ENCODE measurements at regions not wholly inside any gene's neighbourhood (a gene's known extent, or its start where the extent isn't known, plus 50 kb on each side); places are given as distances from the start of the nearest gene placed in this dataset.
"Not testable (repeated sequence)": the region's sequence is repeated elsewhere in the genome, so short reads cannot be mapped to it uniquely, and the experiment has no call there.

DNA sequence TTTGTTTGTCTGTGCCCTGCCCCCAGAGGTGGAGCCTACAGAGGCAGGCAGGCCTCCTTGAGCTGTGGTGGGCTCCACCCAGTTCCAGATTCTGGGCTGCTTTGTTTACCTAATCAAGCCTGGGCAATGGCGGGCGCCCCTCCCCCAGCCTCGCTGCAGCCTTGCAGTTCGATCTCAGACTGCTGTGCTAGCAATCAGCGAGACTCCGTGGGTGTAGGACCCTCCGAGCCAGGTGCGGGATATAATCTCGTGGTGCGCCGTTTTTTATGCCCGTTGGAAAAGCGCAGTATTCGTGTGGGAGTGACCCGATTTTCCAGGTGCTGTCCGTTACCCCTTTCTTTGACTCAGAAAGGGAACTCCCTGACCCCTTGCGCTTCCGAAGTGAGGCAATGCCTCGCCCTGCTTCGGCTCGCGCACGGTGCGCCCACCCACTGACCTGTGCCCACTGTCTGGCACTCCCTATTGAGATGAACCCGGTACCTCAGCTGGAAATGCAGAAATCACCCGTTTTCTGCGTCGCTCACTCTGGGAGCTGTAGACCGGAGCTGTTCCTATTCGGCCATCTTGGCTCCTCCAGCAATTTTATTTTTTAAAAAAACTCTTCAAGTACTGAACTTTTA, 958.5 kb upstream of the SEMA6A start:
- not testable (repeated sequence) for DNase-seq

DNA sequence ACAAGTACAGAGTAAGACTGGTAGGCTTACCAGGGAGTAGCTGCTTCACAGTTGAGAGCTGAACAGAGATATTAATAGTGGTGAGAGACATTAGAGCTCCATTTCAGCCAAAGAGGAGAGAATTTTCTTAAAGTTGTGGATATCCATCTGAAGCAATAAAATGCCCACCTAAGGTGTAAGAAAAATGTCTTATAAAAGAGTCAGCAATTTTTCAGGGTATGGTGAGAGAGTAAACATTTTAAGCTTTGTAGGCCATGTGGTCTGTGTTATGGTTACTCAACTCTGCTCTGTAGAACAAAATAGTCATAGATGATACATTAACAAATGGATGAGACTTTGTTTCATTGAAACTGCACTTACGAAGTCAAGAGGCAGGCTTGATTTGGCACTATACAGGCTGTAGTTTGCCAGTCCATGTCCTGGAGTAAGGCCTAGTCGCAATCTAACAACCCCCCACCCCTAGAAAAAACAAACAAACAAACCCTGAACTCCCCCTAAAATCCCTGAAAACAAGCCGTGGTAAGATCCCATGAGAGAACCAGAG, 945.4 kb upstream of the SEMA6A start:
- no peak for DNase-seq

DNA sequence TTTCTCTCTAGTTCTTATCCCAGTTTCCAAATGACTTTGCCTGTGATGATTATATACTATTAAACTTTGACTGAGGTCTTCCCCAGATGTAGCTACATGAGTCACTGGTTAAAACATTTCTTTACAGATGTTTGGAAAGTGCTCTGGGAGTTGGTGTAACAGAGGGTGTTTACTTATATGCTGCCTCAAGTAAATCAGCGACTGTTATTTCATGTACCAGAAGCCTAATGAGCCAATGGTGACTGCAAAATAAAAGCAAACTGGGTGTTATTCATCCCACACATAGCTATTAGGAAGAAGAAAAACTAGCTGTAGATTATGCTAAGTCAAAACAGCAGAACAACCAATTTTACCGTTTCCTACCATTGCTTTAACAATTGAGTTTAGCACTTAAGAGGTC, 929.7 kb upstream of the SEMA6A start:
- DNase-seq, result peak; percentile 46 to 85 (median 62)

DNA sequence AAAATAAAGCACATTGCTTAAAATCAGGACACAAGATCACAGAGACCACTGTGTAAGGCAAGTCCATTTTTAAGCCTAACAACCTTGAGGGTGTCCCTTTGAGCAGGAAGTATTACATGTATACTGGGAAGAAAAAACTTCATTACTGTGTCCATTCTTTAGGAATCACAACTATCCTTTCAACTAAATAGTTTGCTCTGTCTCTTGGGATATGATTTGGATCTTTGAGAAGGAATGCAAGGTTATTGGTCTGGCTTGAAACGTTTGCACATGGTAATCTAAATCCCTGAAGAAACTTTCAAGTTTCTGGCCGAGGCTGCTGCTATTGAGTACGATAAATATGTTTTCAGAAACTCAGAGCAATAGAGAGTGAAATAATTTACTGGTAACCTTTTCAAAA, 923.0 kb upstream of the SEMA6A start:
- peak; percentile 72 to 89 (median 75) for DNase-seq

DNA sequence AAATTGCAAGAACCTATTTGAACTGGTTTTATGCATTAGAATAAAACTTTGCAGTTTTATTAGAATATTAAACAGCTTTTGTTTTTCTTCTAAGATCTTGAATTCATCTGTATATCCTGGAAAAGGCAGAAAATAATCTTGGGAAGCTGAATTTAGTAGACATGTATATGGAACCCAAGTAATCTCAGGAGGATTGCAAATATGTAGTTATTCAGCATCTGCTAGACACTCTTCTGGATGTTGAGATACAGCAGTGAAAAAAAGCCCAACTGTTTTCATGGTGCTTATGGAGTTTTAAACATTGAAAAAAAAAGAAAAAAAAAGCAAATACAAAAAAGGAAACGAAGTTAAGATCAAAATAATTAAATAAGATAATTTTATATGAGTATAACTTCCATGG, 922.2 kb upstream of the SEMA6A start:
- DNase-seq, result peak in 2 of 3 donors; percentile 23 to 69

DNA sequence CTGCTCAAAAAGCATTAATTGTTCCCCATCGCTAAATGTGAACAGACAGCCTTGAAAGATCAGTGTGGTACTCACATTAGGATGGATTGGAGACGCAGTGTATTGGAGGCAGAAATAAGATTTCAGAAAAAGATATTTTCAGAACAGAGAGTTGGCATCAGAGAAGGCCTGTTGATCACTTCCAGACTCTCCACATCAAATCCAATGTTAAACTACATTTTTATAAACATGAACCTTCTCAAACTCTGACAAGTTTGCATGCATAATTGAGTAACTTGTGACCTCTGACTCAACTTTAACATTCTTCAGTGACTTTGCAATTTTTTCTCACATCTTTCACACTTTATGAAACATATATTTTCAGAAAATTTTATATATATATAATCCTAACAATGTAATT, 919.6 kb upstream of the SEMA6A start:
- peak in 1 of 3 donors; percentile 27 for DNase-seq

DNA sequence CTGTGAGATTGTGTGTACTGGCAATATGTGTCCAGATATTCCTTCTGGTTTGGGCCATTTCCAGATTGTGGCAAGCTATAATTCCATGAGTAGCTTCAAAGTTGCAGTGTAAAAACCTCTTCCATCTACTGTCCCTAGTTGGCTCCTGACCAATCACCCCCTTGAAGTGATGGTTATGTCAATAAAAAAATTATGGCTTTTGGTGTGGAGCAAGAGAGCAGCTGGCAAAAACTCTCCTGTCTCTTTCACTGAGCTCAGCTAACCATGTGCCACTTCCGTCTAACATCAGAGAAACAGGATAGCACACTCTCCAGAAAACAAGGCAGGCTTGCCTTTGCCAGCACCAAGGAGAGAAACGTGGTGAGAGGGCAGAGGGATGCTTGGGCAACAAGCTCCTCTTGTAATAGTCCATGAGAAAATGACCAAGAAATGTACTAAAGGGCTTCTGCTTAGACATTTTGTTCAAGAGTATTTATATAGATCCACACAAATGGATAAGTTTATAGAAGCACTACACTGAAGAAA, 914.4 kb upstream of the SEMA6A start:
- no peak for DNase-seq

DNA sequence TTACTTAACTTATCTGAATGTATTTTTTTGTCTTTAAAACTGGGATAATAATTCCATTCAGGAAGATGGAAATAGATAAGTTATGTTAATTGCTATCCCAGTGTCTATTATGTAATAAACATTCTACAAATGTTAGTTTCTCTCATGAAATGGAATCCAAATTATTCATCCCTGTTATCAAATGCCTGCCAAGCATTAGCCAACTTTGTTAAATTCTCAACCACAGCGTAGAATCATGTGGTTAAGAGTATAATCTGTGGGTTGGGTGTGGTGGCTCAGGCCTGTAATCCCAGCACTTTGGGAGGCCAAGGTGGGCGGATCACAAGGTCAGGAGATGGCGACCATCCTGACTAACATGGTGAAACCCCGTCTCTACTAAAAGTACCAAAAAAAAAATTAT, 912.9 kb upstream of the SEMA6A start:
- no peak for DNase-seq

DNA sequence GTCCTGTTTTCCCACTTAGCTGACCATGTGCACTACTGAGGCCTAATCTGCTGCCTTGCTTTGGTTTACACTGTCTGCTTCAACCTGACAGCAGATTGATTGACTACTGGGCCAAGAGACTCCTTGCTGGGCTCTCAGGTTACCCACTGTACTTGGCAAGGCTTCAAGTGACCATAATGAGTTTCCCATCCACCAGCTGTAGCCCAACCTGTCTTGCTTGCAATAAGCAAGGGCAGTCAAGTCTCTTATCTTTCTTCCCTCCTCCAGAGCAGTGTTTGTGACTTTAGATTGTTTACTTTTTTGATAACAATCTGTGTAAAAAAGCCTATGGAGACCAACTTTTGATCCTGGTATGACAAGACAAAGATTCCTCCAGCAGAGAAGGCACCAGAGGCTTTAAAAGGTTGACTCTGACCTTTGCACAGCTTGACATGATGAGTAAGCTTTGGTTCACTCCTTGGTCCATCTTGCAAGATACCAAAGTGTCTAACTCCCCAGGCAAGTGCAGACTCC, 912.3 kb upstream of the SEMA6A start:
- DNase-seq, result peak in 2 of 3 donors; percentile 25 to 27

DNA sequence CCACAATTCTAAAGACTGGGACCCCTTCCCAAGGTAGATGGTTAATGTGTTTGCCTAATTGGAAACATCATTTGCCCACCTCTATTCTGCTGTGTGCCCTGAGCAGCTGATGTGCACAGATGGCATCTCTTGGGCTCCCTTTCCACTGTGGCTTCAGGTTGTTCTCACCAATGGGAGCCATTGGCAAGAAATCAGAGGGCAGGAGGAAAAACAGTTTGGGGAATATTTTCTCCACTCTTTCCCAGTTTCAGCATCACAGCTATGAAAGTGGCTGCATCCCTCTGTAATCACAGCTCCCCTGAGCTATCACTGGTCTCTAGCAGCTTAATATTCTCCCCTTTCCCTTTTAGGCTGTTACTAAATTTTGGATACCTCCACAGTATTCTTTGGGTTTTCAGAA, 911.6 kb upstream of the SEMA6A start:
- DNase-seq, result no peak

DNA sequence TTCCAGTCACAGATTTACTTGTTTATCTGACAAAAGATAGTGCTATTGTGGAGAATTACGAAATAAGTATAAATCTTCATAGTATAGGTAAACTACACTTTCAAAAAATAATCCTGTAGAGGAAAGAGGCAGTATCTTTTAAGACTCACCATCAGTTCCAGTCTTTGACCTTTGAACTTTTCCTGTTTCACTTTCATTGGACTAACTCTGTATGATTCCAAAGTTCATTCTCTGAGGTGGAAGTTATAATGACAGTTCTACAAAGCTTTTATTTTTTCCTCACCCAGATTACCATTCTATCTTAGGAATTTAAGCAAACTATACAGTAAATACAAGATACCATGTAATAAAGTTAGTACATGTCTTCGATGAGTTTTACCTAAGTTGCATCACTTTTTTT, 901.3 kb upstream of the SEMA6A start:
- DNase-seq, result no peak

DNA sequence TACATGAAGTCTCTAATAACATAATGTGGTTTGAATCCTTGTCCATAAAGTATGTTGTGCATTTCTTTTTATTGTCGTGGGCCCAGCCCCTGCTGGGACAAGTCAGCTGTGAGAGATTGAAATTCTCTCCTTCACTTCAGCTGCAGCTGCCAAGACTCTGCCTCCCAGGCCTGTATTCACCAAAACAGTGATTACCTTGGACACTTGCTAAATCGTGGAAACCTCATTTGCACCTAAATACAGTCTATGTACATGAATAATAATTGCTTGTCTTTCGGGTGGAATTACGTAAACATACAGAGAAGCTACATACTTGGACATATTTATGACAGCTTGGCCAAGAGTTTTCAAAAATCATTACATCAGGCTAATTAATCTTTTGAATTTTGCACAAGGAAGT, 898.5 kb upstream of the SEMA6A start:
- peak in 1 of 3 donors; percentile 39 for DNase-seq

DNA sequence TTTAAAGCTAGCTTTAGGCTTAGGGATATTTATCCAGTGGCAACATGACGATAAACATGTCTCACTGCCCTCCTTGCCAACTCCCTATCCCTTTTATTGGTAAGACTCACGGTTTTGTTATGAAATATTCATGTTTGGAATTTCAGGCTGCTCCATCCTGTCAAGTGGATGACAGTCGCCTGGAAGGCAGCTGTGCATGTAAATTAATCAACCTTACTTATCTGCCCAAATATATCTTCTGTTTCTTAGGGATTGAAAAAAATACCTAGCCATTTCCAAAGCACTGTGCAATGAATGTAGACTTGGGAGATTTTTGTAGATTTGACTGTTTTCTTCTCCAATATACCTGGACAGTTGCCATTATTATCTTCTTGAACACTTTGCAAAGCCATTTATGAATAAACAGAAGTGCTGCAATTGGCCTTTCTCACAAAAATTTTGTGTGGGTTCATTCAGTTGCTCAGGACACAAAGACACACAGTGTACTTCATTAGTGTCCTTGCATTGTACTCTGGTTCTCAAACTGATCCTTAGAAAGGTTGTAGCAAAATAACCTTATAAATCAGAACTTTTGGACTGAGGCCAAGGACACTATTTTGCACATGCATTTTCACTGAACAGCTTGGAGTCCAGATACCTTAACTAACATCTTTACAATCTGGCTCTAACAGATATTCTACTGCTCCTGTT, 889.4 kb upstream of the SEMA6A start:
- peak; percentile 20 to 69 (median 37) for DNase-seq

DNA sequence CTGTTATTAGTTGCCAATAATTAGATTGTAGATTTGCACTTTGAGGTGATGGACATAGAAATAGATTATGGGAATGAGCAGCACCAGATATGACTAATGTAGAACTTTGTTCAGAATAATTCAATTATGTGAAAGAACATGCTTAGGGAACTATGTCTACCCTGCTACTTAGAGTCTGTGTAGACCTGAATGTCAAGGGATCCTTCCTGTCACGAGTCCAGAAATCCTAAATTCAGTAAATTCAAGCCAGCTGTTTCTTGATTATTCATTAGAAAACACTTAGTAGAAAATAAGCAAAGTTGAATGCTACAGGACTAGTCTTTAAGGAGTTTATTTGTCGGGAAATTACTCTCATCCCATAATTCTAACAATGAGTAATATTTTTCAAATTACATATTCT, 887.3 kb upstream of the SEMA6A start:
- peak in 2 of 3 donors; percentile 0 to 56 for DNase-seq

DNA sequence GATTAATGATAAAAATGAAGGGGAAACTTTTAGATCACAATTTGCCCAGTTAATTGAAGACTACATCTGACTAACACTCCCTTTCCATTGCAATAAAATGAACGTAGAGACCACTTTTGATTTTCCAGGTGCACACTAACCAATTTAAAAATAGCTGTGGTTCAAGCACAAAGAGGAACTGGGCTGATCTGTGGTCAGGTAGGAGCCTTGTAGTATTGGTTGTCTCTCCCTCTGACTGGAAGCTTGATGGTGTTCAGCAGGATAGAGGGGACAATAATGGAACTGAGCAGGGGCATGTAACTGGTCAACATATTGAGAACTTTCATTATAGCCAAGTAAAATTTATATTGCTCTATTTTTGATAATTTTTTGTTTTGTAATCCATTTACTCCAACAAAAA, 886.8 kb upstream of the SEMA6A start:
- DNase-seq, result no peak

DNA sequence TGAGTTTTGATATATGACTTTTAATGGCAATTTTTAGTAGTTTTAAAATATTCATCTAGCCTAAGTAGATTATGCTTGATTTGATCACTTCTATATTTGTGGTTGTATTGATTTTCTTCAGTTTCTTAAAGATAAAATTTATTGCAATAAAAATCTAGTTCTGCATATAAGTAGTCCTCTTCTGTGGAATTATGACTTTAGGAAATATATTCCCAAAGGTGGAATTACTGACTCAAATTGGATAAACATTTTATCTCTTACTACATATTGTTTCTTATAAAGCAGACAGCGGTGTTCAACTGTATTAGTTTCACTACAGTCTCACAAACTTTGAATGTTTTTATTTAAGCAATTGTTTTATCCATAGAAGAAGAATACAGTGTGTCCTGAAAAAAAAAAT, 883.0 kb upstream of the SEMA6A start:
- DNase-seq, result no peak

DNA sequence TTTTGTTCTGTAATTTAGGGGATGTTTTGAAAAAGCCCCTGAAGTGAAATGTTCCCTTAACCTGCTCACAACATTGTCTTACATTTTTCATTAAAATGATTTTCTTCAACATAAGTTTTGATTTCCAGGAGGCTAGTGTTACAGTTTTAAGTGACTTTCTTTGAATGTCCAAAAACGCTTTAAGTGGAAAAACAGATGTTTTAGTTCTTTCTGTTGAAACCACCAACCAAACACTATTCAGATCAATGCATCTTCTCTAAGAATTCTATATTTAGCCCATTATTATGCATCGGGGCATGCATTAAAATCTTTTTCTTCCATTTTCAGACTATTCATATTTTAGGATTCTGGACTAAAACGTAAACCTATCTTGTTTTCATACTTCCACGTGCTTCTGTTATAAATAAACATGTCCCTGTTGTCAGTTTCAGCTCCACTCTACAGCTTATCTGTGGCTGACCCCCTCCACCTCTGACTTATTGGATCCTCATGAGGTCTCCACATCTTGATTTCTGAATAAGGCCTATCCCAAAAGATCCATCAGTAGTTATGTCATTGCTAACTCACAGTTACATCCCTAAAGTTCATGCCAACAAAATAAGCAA, 882.3 kb upstream of the SEMA6A start:
- DNase-seq, result peak in 2 of 3 donors; percentile 30 to 78

DNA sequence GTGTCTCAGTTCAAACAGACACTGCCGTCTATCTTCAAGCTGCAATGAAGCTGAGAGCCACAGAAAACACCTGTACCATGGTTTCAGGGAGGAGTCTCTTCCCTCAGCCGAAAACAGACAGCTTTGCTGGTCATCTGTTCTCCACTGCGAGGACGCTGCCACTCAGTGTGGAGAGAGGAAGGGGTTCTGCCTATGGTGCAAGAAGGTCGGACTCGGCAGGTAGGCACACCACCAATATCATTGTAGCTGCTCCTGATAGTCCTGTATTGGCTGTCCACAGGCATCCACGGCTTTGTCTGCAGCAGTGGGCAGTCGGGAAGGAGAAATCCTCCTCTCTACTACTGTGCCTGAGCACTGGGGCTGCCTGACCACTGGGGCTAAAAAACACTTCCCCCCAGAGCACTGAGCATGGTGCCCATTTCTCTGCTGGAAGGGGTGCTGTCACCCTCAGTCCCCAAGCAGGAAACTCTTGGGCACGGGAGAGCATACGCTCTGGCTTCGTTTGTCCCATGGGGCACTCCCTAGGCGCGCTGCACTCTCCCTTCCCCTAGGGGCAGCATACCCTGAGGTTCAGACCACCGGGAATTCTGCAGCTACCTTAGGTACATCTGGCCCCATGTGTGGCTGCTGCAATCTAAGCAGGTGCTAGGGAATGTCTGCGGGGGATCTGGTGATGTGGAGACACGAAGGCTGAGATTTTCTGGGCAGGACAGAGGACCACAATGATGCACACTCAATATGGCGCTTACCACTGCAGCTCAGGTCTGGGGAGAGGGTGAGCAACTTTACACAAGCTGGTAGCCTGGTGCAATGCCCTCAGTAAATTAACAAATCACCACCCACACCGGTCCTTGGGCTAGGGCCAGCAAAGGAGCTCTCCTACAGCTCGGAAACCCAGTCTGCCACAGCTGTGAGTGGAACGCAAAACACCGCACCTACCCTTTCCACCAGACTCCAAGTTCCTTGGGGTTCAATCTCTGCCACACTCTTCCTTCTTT, 880.9 kb upstream of the SEMA6A start:
- no peak for DNase-seq

DNA sequence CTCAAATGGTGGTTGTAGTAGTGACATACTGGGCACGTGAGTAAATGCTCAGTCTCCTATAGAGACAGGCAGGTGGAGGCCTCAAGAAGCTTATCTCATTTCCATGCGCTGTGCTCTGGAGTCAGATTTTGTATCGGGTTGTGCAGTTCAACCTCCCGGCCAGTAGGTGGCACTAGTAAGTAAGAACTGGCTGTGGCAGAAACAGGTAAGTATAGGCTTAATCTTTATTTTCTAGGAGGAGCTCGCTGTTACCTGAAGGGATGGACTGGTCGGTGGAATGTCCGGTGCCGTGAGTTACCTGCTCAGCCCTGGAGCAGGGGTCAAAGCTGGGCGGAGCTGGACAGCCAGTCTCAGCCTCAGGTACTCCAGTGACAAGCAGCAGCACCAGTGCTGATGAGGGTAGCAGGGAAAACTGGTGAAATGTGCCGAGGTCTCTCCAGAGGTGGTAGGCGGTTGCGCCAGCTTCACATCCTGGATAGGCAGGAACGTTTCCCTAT, 880.1 kb upstream of the SEMA6A start:
- DNase-seq, result no peak

DNA sequence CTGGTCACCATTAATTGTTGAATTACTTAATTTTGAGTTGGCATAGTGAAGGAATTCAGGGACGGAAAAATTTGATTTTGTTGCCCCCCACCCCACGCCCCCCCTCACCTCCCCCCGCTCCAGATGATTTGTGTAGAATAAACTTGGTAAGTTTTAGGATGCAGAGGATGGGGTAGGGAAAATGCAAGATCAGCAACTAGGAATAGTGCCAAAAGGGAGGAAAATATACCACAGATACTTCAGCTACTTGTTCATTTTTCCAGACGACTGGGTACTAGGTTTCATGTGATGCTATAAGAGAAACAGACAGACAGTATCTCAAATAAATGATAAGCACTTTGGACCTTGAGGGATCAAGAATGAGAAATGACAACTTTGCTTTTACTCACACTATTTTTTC, 862.2 kb upstream of the SEMA6A start:
- DNase-seq, result no peak

DNA sequence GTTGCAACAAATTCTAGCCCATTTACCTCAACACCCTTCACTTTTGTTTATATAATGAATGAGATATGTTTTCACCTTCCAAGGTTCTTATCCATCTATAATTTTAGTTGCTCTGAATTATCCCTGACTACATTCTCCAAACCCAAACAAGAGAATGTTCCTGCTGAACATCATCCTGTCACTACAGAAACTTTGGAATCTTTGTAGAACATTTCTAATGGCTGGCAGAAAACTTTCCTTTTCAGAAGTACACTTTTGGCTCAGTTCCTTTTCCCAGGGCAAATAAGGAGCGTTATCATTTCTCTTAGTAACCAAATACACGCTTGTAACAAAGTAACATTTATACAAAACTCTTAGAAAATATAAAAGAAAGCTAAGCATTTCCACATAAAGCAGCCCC, 860.6 kb upstream of the SEMA6A start:
- DNase-seq, result no peak
